ENCODE measurements at regions not wholly inside any gene's neighbourhood (a gene's known extent, or its start where the extent isn't known, plus 50 kb on each side); places are given as distances from the start of the nearest gene placed in this dataset.
"Not testable (repeated sequence)": the region's sequence is repeated elsewhere in the genome, so short reads cannot be mapped to it uniquely, and the experiment has no call there.

- no peak for DNase-seq
These were observed 488.6 kb upstream of the USP9Y start for GRCh38 chrY:12212394-12212793.

- no peak for DNase-seq
These were observed 485.4 kb upstream of the USP9Y start for GRCh38 chrY:12215564-12216022.

- DNase-seq: no peak
These were observed 470.1 kb upstream of the USP9Y start for GRCh38 chrY:12230921-12231320.

DNA sequence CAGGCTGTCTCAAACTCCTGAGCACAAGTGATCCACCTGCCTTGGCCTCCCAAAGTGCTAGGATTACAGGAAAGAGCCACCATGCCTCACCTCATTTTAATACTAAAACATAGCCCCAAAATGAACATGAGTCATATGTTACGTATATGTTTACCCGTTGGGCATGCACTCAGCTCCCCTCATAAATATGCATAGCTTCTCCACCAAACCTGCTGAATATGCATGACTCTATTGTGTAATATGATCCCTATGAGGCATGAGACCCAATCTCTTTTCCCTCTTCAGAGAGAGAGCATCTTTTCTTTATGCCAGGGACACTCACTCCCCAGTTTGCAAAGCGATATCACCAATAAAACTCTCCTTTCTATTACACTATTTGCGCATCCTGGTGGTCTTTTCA is 464.6 kb upstream of the USP9Y start:
- DNase-seq: no peak

DNA sequence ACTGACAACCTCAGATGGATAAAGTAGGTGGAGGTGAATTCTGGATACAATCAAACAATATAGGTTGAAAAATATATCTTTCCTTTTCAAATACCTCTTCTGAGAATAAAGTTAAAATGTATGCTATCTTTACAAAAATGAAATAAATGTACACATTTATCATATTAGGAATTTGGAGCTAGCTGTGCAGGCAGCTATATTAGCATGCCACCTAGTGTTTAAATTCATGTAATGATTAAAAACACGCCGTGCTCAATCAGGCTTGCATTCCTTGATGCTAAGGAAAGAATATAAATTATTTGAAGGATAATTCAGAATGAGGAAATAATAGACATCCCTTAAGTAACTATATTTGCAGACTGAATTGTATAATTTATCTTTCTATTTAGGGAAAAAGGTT is 460.7 kb upstream of the USP9Y start:
- not testable (repeated sequence) for DNase-seq

DNA sequence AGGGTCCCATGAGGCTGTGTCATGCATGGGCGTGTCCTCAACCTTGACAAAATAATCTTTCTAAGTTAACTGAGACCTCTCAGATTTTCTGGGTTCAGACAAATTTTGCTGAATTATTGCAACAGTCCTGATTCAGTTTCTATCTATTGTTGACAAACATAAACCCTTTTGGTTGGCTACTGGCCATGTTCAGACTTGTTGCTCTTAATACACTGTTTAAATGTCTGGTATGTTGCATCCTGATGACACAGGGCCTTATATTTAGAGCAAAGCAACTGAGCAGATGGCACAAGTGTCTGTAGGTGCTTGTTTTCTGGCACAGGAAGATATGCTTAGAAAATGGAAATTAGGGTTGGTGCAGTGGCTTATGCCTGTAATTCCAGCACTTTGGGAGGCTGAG is 456.9 kb upstream of the USP9Y start:
- no peak for DNase-seq

DNA sequence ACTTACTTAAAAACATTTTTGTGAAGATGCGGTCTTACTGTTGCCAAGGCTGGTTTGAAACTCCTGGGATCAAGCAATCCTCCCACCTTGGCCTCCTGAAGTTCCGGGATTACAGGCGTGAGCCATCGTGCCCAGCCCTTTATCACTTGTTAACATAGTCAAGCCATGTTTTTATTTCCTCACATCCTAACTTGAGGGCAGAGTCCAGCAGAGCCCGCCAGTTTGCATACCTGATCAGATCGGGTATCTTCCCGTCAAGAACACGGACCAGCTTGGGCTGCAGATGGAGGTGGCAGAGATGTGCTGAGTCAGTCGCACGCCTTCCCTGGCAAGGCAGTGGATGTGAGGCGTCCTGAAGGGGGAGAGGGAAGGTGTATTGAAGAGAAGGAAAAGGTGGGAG is 447.3 kb upstream of the USP9Y start:
- DNase-seq: no peak

DNA sequence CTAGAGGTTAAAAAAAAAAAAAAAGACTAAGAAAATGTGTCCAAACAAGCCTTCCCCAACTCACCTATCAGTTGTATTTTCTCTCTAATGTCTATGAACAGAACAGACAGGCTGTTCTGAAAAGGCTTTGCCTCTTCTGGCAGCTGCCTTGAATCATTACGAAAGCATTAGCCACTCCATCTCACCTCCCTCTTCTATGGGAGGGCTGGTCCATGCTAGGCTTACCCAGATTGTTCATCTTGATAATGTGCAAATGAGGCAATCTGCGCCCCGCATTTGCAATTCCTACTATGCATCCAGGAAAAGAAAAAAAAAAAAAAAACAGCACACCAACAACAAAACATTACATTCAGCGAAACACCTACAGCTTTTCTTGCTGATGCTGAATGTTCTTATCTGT is 429.9 kb upstream of the USP9Y start:
- DNase-seq: no peak

DNA sequence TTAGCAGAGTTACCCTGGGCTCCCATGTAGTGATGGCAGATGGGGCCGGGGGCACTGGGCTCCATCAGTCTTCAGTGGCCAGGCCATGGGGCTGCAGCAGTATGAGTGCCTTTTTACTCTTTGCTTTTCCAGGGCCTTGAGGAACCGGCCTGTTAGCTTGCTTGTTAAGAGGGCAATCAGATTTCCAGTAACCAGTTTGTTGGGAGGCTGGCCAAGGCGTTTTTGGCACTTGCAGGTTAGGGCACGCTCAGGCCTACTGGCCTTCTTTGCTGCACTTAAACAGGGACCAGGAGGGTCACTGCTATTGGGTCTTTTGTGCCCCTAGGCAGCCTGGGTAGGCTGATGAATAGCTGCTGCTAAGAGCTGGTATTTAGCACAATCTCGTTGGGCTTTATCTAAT is 415.4 kb upstream of the USP9Y start:
- DNase-seq: no peak

GRCh38 chrY:12288919-12289318 is 412.1 kb upstream of the USP9Y start:
- no peak for DNase-seq

DNA sequence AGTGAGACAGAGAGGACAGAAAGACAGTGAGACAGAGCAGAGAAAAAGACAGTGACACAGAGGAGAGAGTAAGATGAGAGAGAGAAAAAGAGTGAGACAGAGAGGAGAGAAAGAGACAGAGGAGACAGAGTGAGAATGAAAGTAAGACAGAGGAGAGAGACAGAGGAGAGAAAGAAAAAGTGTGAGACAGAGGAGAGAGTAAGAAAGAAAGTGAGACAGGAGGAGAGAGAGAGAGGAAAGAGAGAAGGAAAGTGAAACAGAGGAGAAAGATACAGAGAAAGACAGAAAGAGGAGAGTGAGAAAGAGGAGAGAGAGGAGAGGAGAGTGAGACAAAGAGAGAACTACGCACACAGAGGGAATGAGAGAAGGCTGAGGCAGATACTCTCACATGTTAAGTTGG is 411.6 kb upstream of the USP9Y start:
- DNase-seq: no peak

- DNase-seq: no peak
These were observed 408.5 kb upstream of the USP9Y start for GRCh38 chrY:12292542-12292941.

DNA sequence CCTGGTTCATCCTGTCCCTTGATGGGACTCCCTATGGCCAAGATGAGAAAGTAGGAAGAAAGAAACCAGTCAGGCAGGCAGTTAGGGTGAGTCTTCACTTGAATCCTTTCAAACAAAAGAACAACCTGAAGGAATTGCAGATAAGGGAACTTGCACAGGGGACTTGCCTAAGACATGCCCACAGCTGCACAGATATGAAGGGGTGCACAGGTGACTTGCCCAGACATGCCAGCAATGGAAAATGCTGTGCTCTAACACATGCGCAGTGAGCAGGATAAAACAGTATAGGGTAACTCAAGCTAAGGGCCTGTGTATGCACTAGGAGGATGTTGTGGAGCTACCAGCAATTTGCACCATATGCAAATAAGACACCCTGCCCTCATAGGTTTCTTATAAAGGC is 404.6 kb upstream of the USP9Y start:
- DNase-seq: no peak

- DNase-seq: not testable (repeated sequence)
These were observed 401.2 kb upstream of the USP9Y start for GRCh38 chrY:12299796-12300195.

GRCh38 chrY:12303464-12303863 is 397.6 kb upstream of the USP9Y start:
- DNase-seq: no peak

- DNase-seq: no peak
These were observed 395.6 kb upstream of the USP9Y start for GRCh38 chrY:12305456-12305855.

DNA sequence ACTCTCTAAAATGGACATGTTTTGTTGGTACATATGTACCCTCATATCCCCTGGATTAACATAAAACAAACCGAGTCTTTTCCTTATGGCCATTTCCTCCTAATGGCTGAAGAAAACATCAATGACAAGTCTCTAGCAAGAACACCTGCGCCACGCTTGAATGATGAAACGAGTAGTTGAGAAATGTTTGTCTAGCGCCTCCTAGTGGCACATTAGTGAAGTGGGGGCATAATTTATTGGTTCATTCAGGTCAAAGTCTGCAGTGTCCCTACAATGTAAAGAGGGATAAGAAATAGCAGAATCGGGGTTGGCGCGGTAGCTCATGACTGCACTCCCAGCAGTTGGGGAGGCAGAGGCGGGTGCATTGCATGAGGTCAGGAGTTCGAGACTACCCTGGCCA is 391.8 kb upstream of the USP9Y start:
- no peak for DNase-seq

GRCh38 chrY:12310832-12311231 is 390.2 kb upstream of the USP9Y start:
- no peak for DNase-seq

DNA sequence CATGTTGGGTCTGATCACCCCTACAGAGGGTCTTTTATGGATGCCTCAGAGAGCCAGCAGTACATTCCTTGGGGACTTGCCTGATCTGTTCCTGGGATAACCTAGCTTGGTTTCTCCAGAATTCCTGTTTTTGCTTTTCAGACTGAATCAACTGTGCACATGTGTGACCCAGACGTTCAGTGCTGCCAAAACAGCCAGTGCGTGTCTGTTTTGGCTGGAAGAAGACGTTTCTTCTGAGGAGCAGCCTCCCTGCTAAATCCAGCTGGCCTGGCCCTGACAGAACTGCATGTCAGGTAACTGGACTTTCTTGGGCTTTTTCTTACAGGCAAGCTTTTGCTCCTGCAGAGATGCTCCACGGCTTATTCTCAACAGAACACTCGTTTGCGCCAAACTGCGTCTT is 373.3 kb upstream of the USP9Y start:
- no peak for DNase-seq

- DNase-seq: not testable (repeated sequence)
These were observed 369.1 kb upstream of the USP9Y start for GRCh38 chrY:12331917-12332316.

DNA sequence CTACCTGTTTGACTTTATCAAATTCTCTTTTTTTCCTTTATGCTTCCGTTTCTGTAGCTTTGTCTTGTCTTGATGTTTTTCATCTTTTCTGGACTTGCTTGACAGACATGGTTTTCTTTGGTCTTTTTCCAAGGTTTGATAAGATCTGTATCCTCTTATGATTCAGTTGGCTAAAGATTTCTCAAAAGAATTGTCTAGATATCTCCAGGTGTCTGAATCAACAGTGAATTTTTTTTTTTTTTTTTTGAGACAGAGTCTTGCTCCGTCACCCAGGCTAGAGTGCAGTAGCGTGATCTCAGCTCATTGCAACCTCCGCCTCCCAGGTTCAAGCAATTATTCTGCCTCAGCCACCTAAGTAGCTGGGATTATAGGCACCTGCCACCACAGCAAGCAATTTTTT is 357.8 kb upstream of the USP9Y start:
- no peak for DNase-seq

- DNase-seq: no peak
These were observed 352.9 kb upstream of the USP9Y start for GRCh38 chrY:12348181-12348580.

DNA sequence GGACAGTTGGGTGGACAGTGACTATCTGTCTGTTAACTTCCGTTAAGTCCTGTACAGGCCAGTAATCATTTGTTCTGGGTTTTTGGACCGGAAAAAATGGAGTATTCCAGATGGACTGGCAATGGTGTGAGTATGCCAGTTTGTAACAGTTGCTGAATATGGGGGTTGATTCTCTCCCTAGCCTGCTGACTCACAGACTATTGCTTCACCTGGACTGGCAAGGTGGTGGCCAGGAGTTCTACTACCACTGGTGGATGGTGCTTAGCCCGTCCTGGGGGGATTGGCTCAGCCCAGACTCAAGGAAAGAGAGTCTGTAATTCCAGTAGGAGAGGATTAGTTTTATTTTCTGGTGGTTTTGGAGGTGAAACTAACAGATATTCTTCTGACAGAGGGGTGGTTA is 343.8 kb upstream of the USP9Y start:
- no peak for DNase-seq

DNA sequence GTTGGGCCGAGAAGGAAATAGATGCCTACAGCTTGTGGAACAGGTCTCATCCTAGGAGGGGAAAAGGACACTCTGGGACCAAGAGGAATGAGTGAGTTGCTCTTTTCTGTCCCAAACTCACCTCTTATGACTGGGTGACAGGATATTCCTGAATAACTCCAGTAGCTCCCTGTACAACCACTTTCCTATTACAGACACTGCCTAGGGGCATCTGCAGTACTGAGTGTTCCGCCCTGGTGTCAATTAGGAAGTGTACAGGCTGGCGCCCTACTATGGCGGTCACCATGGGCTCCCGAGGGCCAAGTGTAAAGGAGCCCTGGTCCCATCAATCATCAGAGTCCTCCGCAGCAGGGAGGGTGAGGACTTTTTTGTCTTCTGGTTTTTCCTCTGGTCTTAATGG is 343.4 kb upstream of the USP9Y start:
- no peak for DNase-seq

DNA sequence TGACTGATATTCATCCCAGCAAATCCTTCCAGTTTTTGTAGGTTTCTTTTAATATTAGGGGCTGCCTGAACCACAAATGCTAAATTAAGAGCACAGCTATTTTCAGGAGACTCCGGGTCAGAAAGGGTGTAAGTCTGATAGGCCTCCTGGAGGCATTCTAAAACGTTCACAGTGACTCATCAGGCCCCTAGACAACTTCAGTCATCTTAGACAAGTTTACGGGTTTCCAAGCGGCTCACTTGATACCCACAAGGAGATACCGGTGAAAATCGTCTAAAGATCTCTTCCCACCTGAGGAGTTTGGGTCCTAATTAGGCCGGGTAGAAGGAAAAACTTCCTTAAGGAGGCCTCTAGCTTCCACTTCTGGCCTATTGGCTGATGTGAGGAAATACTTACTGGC is 342.7 kb upstream of the USP9Y start:
- DNase-seq: no peak
